ENCODE measurements at regions not wholly inside any gene's neighbourhood (a gene's known extent, or its start where the extent isn't known, plus 50 kb on each side); places are given as distances from the start of the nearest gene placed in this dataset.
"Not testable (repeated sequence)": the region's sequence is repeated elsewhere in the genome, so short reads cannot be mapped to it uniquely, and the experiment has no call there.

DNA sequence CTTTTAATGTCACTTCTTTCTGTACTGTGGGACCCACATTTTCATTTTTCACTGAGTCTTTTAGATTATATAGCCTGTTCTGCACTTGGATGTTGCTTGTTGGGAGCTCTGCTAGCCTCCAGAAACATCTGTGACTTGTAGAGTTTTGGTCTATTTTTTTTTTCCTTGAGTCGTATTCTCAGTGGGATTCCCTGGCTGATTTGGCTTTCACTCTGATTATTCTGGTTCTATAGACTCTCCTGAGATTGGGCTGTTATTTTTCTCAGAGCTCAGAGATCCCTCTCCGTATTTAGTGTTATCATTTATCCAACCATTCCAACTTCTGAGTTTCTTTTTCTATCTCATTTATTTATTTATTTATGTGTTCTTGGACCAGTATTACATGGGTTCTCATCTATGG, 339.3 kb downstream of the FAM170A start (continued):
- TF ChIP-seq, protein P1, sequence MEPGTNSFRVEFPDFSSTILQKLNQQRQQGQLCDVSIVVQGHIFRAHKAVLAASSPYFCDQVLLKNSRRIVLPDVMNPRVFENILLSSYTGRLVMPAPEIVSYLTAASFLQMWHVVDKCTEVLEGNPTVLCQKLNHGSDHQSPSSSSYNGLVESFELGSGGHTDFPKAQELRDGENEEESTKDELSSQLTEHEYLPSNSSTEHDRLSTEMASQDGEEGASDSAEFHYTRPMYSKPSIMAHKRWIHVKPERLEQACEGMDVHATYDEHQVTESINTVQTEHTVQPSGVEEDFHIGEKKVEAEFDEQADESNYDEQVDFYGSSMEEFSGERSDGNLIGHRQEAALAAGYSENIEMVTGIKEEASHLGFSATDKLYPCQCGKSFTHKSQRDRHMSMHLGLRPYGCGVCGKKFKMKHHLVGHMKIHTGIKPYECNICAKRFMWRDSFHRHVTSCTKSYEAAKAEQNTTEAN (CRISPR knock-in tag; conservative IDR thresholded peaks at IDR 0.05), result no peak
- TF ChIP-seq CHD2 (IDR thresholded peaks at IDR 0.05; ENCODE audit: low read depth, low read length) (no peak), HOXD1 (CRISPR knock-in tag; IDR thresholded peaks at IDR 0.05) (no peak), RFX3 (CRISPR knock-in tag; IDR thresholded peaks at IDR 0.05) (no peak)

DNA sequence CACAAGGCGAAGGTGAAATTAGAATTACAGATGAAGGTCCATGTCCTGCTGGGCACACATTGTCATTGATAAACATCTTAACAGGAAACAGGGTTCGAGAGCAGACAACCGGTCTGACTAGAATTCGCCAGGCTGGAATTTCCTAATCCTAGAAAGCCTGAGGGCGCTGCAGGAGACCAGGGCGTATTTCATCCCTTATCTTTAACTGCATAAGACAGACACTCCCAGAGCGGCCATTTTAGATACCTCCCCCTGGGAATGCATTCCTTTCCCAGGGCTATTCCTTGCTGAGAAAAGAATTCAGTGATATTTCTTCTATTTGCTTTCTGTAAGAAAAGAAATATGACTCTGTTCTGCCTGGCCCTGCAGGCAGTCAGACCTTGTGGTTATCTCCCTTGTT, 357.7 kb downstream of the FAM170A start:
- H3K9ac ChIP-seq (ENCODE audit: insufficient read depth, low read depth, low read length); H4K20me1 ChIP-seq (ENCODE audit: insufficient read depth, low read length); H3K27me3 ChIP-seq (ENCODE audit: control insufficient read depth in 1 of 2, insufficient read depth in 2 of 2, low read length in 2 of 2); intact Hi-C loops (cut with micrococcal nuclease; ENCODE audit: unreplicated experiment); H2AFZ ChIP-seq (ENCODE audit: low read length); H3K4me3 ChIP-seq (replicated peaks in 1 of 3; ENCODE audit: insufficient read depth in 1 of 3, low read depth in 2 of 3, low read length in 3 of 3); in situ Hi-C loops (cut with HindIII; ENCODE audit: extremely low pct_ligation_motif_present, low pct_unique_long_range_greater_than_20kb); POLR2A ChIA-PET; FAIRE-seq; H3K27ac ChIP-seq (ENCODE audit: extremely low read length, insufficient read depth, low read length); H3K36me3 ChIP-seq (replicated peaks in 1 of 2; ENCODE audit: control insufficient read depth in 1 of 2, insufficient read depth in 2 of 2, low read length in 2 of 2); CTCF ChIA-PET (ENCODE audit: low intra/inter-chr PET ratio, low total read pairs); H3K4me1 ChIP-seq (ENCODE audit: insufficient read depth, low read length); DNase-seq (ENCODE audit: low spot score); H3K4me2 ChIP-seq (ENCODE audit: low read depth, low read length); H3K9me3 ChIP-seq (ENCODE audit: low read length); ATAC-seq; H3K79me2 ChIP-seq (ENCODE audit: insufficient read depth, low read length); BruUV-seq (replicated peaks): not testable (repeated sequence)
- WGBS (ENCODE audit: low lambda C conversion rate), result 12% methylated on average over 7 of the region's 7 CpGs

DNA sequence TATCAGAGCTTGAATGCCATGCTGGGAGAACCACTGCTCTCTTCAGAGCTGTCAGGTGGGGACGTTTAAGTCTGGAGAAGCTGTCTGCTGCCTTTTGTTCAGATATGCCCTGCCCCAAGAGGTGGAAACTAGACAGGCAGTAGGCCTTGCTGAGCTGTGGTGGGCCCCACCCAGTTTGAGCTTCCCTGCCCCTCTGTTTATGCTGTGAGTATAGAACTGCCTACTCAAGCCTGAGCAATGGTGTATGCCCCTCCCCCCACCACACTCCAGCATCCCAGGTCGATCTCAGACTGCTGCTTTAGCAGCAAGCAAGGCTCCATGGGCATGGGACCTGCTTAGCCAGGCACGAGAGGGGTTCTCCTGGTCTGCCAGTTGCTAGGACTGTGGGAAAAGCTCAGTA, 362.3 kb downstream of the FAM170A start:
- WGBS (ENCODE audit: low lambda C conversion rate), result 0% methylated on average over 1 of the region's 3 CpGs
- no peak for ATAC-seq
- DNase-seq (ENCODE audit: low spot score), result no peak
- intact Hi-C loops (cut with micrococcal nuclease; ENCODE audit: unreplicated experiment) (no loop called here), in situ Hi-C loops (cut with HindIII; ENCODE audit: extremely low pct_ligation_motif_present, low pct_unique_long_range_greater_than_20kb) (no loop called here)
- TF ChIP-seq ZBTB3 (CRISPR knock-in tag; IDR thresholded peaks at IDR 0.05; ENCODE audit: borderline replicate concordance, low read depth) (no peak), ZC3H13 (CRISPR knock-in tag; IDR thresholded peaks at IDR 0.05) (no peak), DNMT3B (CRISPR knock-in tag; conservative IDR thresholded peaks at IDR 0.05) (no peak), AKAP8 (CRISPR knock-in tag; IDR thresholded peaks at IDR 0.05) (no peak), ZNF75D (CRISPR knock-in tag; IDR thresholded peaks at IDR 0.05; ENCODE audit: borderline replicate concordance) (no peak), TBP (CRISPR knock-in tag; IDR thresholded peaks at IDR 0.05) (no peak), MLLT10 (CRISPR knock-in tag; IDR thresholded peaks at IDR 0.05) (no peak), ZNF615 (CRISPR knock-in tag; IDR thresholded peaks at IDR 0.05; ENCODE audit: borderline replicate concordance) (no peak)
- TF ChIP-seq, protein P2, sequence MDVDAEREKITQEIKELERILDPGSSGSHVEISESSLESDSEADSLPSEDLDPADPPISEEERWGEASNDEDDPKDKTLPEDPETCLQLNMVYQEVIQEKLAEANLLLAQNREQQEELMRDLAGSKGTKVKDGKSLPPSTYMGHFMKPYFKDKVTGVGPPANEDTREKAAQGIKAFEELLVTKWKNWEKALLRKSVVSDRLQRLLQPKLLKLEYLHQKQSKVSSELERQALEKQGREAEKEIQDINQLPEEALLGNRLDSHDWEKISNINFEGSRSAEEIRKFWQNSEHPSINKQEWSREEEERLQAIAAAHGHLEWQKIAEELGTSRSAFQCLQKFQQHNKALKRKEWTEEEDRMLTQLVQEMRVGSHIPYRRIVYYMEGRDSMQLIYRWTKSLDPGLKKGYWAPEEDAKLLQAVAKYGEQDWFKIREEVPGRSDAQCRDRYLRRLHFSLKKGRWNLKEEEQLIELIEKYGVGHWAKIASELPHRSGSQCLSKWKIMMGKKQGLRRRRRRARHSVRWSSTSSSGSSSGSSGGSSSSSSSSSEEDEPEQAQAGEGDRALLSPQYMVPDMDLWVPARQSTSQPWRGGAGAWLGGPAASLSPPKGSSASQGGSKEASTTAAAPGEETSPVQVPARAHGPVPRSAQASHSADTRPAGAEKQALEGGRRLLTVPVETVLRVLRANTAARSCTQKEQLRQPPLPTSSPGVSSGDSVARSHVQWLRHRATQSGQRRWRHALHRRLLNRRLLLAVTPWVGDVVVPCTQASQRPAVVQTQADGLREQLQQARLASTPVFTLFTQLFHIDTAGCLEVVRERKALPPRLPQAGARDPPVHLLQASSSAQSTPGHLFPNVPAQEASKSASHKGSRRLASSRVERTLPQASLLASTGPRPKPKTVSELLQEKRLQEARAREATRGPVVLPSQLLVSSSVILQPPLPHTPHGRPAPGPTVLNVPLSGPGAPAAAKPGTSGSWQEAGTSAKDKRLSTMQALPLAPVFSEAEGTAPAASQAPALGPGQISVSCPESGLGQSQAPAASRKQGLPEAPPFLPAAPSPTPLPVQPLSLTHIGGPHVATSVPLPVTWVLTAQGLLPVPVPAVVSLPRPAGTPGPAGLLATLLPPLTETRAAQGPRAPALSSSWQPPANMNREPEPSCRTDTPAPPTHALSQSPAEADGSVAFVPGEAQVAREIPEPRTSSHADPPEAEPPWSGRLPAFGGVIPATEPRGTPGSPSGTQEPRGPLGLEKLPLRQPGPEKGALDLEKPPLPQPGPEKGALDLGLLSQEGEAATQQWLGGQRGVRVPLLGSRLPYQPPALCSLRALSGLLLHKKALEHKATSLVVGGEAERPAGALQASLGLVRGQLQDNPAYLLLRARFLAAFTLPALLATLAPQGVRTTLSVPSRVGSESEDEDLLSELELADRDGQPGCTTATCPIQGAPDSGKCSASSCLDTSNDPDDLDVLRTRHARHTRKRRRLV (CRISPR knock-in tag; IDR thresholded peaks at IDR 0.05), result no peak
- no peaks in the 10 kb centered on the region for H3K36me3 ChIP-seq (replicated peaks in 1 of 2; ENCODE audit: control insufficient read depth in 1 of 2, insufficient read depth in 2 of 2, low read length in 2 of 2)
- no peak overlapping the region for H3K4me3 ChIP-seq (replicated peaks in 1 of 3; ENCODE audit: insufficient read depth in 1 of 3, low read depth in 2 of 3, low read length in 3 of 3)
- no peak overlapping the region for H3K9ac ChIP-seq (ENCODE audit: insufficient read depth, low read depth, low read length)
- H3K9me3 ChIP-seq (ENCODE audit: low read length), result no peaks in the 10 kb centered on the region
- ChIA-PET CTCF (ENCODE audit: low intra/inter-chr PET ratio, low total read pairs) (no interaction called here), POLR2A (no interaction called here)
- FAIRE-seq, result no peak
- no peaks in the 10 kb centered on the region for H3K27me3 ChIP-seq (ENCODE audit: control insufficient read depth in 1 of 2, insufficient read depth in 2 of 2, low read length in 2 of 2)
- H3K4me1 ChIP-seq (ENCODE audit: insufficient read depth, low read length), result no peaks in the 10 kb centered on the region
- H3K4me2 ChIP-seq (ENCODE audit: low read depth, low read length), result no peak overlapping the region
- H3K27ac ChIP-seq (ENCODE audit: extremely low read length, insufficient read depth, low read length), result no peak overlapping the region
- H2AFZ ChIP-seq (ENCODE audit: low read length), result no peak overlapping the region
- H3K79me2 ChIP-seq (ENCODE audit: insufficient read depth, low read length), result no peaks in the 10 kb centered on the region
- no peaks in the 10 kb centered on the region for H4K20me1 ChIP-seq (ENCODE audit: insufficient read depth, low read length)
- no TSS peak for BruUV-seq (replicated peaks)

Data from HepG2 (cell line).